Psoas muscle (tissue), 7 donors: ENCODE measurements at regions not wholly inside any gene's neighbourhood (a gene's known extent, or its start where the extent isn't known, plus 50 kb on each side); places are given as distances from the start of the nearest gene placed in this dataset.

Experiments
- ATAC-seq, 4 donors: fragments of 200-7000 bp; cut with Tn5 transposase; one replicate each; pipeline ENCODE4 v1.9.1; 2020; ENCODE audit warnings: moderate library complexity in 3 of 4, mild to moderate bottlenecking in 2 of 4
- DNase-seq, 2 donors: peaks; one replicate each; pipeline ENCODE4 v3.0.0-alpha.2; 2020
- H3K27ac ChIP-seq: fragments of 200-600 bp; one replicate; pipeline ENCODE4 v1.8.0; 2022
- H3K27me3 ChIP-seq, 3 donors: fragments of 200-600 bp in 1 of 3; one replicate each; pipeline versions ENCODE4 v1.6.1 to v1.8.0; 2013 to 2022; ENCODE audit warnings: low read length in 2 of 3, mild to moderate bottlenecking in 2 of 3, moderate library complexity in 1 of 3; ENCODE audit not compliant: insufficient read depth in 3 of 3
- H3K36me3 ChIP-seq, 2 donors: fragments of 200-600 bp in 1 of 2; one replicate each; pipeline versions ENCODE4 v1.6.1 to v1.8.0; 2013 to 2022; ENCODE audit warnings: low read depth in 1 of 2, mild to moderate bottlenecking in 1 of 2, moderate library complexity in 1 of 2; ENCODE audit not compliant: insufficient read depth in 1 of 2
- H3K4me1 ChIP-seq: fragments of 200-600 bp; one replicate; pipeline ENCODE4 v1.8.0; 2022
- H3K4me3 ChIP-seq: fragments of 200-600 bp; one replicate; pipeline ENCODE4 v1.8.0; 2022; ENCODE audit warnings: mild to moderate bottlenecking
- H3K9me3 ChIP-seq: fragments of 200-600 bp; one replicate; pipeline ENCODE4 v1.8.0; 2022
- CTCF ChIP-seq: fragments of 200-600 bp; IDR thresholded peaks from one replicate; pipeline ENCODE4 v1.8.0; 2022; ENCODE audit warnings: antibody characterized with exemption
- WGBS, 3 donors: extraction: QIAGEN DNeasy Blood & Tissue Kit; methylation state at CpG; one replicate each; pipeline versions ENCODE4 v1.1.6 to v1.1.7; 2013; 5-methylcytosine and 5-hydroxymethylcytosine counted together
- intact Hi-C, 2 donors: fragments of 100-400 bp; cut with DNase I; formaldehyde crosslinking; loops; one replicate each; pipeline versions ENCODE4 v1.11.0 to v1.14.2; 2022
- donor health status: healthy with polysubstance abuse.
- donor health status: DM: no; HTN: no; CAD: no; lungs with moderate emphysema.
- donor health status: Bipolar disorder and iron deficiency.
- donor health status: healthy.
- donor health status: DM: yes; HTN: yes; CAD: no.
- donor health status: DM: no; HTN: no; CAD: no.
- donor health status: DM: yes; HTN: yes; CAD: no.

- 95 to 97% (median 97%) methylated on average over 2 of the region's 2 CpGs for WGBS, 3 donors
- Histone ChIP-seq H3K27me3 (no peaks in the 10 kb centered on the region), H3K27ac (no peak overlapping the region), H3K4me1 (no peaks in the 10 kb centered on the region), H3K9me3 (no peaks in the 10 kb centered on the region), H3K36me3 (no peaks in the 10 kb centered on the region), H3K4me3 (no peak overlapping the region)
- DNase-seq = no peak
- TF ChIP-seq CTCF = no peak
- ATAC-seq = no peak
- intact Hi-C loops = no loop called here
These were observed 272.8 kb downstream of the TLE3 start for GRCh38 chr15:69824877-69825406.

GRCh38 chr15:69825941-69826818 is 271.5 kb downstream of the TLE3 start:
- Histone ChIP-seq H3K36me3 (no peaks in the 10 kb centered on the region), H3K9me3 (no peaks in the 10 kb centered on the region), H3K4me1 (no peaks in the 10 kb centered on the region), H3K27ac (no peak overlapping the region), H3K4me3 (no peak overlapping the region), H3K27me3 (no peaks in the 10 kb centered on the region)
- DNase-seq (no peak), ATAC-seq (no peak)
- no peak for TF ChIP-seq CTCF
- 79 to 82% (median 82%) methylated on average over 17 of the region's 17 CpGs for WGBS, 3 donors
- intact Hi-C loops = no loop called here

- intact Hi-C loops = no loop called here
- no peaks in the 10 kb centered on the region for H3K27me3 ChIP-seq
These were observed 270.9 kb downstream of the TLE3 start for GRCh38 chr15:69826819-69827175.

GRCh38 chr15:69827751-69828150 is 270.0 kb downstream of the TLE3 start:
- no peak for TF ChIP-seq CTCF
- Histone ChIP-seq H3K27me3 (no peaks in the 10 kb centered on the region), H3K4me3 (no peak overlapping the region), H3K36me3 (no peaks in the 10 kb centered on the region), H3K9me3 (no peaks in the 10 kb centered on the region), H3K4me1 (no peaks in the 10 kb centered on the region), H3K27ac (no peak overlapping the region)
- no peak for ATAC-seq
- DNase-seq = no peak
- 71 to 91% (median 87%) methylated on average over 1 of the region's 1 CpG for WGBS, 3 donors
- intact Hi-C loops = no loop called here

More at GRCh38 chr15:69826819-69827175, 270.9 kb downstream of the TLE3 start:
- H3K4me3 ChIP-seq = no peak overlapping the region
- H3K9me3 ChIP-seq = no peaks in the 10 kb centered on the region
- WGBS, 3 donors = 69 to 96% (median 93%) methylated on average over 3 of the region's 3 CpGs
- no peaks in the 10 kb centered on the region for H3K36me3 ChIP-seq
- no peak overlapping the region for H3K27ac ChIP-seq
- no peaks in the 10 kb centered on the region for H3K4me1 ChIP-seq
- ATAC-seq = no peak
- no peak for DNase-seq
- no peak for TF ChIP-seq CTCF
